ENCODE measurements at regions not wholly inside any gene's neighbourhood (a gene's known extent, or its start where the extent isn't known, plus 50 kb on each side); places are given as distances from the start of the nearest gene placed in this dataset.

- H4K20me1 ChIP-seq (replicated peaks; ENCODE audit: insufficient read depth), result no peaks in the 10 kb centered on the region
- no peaks in the 10 kb centered on the region for H3K79me2 ChIP-seq (replicated peaks; ENCODE audit: insufficient read depth)
- Mint-ChIP-seq H3K27me3 (ENCODE audit: insufficient read depth, low read depth, poor library complexity) (no peaks in the 10 kb centered on the region), H3K27ac (no peak overlapping the region), H3K4me1 (peaks cover 3% of the 10 kb centered on the region; the same call in 2 of the 3 replicates), H3K9me3 (no peaks in the 10 kb centered on the region), H3K4me3 (no peak overlapping the region), H3K36me3 (ENCODE audit: low read depth) (no peaks in the 10 kb centered on the region)
- ATAC-seq (no peak), DNase-seq (ENCODE audit: low spot score) (no peak)
- H3F3A ChIP-seq (replicated peaks; ENCODE audit: low read depth), result no peaks in the 10 kb centered on the region
- H3K4me1 ChIP-seq (ENCODE audit: insufficient read depth), result no peaks in the 10 kb centered on the region; the same call in 1 of the 2 replicates
- no peak overlapping the region for H3K27ac ChIP-seq (ENCODE audit: low read depth)
- no peak overlapping the region for H3K4me3 ChIP-seq
- H3K27me3 ChIP-seq (ENCODE audit: insufficient read depth), result no peaks in the 10 kb centered on the region
- H3K4me2 ChIP-seq, result no peak overlapping the region
- H3K9me2 ChIP-seq (ENCODE audit: insufficient read depth), result no peaks in the 10 kb centered on the region
- TF ChIP-seq EZH2phosphoT487 (IDR thresholded peaks at IDR 0.05; ENCODE audit: unreplicated experiment) (no peak), CREB1 (CRISPR knock-in tag; IDR thresholded peaks at IDR 0.05; ENCODE audit: low read depth) (no peak), ZNF114 (CRISPR knock-in tag; IDR thresholded peaks at IDR 0.05) (no peak), ZNF331 (CRISPR knock-in tag; IDR thresholded peaks at IDR 0.05; ENCODE audit: low read depth) (no peak), EZH2 (IDR thresholded peaks at IDR 0.05; ENCODE audit: low read depth, unreplicated experiment) (no peak)
- TF ChIP-seq, protein P1, sequence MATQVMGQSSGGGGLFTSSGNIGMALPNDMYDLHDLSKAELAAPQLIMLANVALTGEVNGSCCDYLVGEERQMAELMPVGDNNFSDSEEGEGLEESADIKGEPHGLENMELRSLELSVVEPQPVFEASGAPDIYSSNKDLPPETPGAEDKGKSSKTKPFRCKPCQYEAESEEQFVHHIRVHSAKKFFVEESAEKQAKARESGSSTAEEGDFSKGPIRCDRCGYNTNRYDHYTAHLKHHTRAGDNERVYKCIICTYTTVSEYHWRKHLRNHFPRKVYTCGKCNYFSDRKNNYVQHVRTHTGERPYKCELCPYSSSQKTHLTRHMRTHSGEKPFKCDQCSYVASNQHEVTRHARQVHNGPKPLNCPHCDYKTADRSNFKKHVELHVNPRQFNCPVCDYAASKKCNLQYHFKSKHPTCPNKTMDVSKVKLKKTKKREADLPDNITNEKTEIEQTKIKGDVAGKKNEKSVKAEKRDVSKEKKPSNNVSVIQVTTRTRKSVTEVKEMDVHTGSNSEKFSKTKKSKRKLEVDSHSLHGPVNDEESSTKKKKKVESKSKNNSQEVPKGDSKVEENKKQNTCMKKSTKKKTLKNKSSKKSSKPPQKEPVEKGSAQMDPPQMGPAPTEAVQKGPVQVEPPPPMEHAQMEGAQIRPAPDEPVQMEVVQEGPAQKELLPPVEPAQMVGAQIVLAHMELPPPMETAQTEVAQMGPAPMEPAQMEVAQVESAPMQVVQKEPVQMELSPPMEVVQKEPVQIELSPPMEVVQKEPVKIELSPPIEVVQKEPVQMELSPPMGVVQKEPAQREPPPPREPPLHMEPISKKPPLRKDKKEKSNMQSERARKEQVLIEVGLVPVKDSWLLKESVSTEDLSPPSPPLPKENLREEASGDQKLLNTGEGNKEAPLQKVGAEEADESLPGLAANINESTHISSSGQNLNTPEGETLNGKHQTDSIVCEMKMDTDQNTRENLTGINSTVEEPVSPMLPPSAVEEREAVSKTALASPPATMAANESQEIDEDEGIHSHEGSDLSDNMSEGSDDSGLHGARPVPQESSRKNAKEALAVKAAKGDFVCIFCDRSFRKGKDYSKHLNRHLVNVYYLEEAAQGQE (IDR thresholded peaks at IDR 0.05; ENCODE audit: unreplicated experiment), result no peak
- H3K36me3 ChIP-seq (ENCODE audit: insufficient read depth), result no peaks in the 10 kb centered on the region
- H2AFZ ChIP-seq, result no peak overlapping the region
These were observed 555.2 kb downstream of the COL12A1 start for GRCh38 chr6:74650668-74651067.

DNA sequence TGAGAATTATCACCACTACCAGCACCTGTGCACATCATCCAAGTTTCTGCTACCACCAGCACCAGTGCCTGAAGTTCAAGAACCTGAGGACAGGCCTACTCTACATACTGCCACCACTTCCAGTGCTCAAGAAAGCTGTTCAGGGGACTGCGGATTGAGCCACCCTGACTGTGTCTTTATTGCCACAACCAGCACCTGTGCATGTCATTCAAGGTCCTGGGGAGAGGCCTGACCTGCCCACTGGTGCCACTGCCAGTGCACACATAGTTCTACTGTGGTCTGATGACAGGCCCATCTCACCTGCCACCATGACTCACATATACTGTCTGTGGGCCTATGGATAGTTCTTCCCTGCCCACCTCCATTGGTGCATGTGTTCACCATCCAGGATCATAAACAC, 559.4 kb downstream of the COL12A1 start:
- Histone ChIP-seq H2AFZ (no peak overlapping the region), H3K9me2 (ENCODE audit: insufficient read depth) (no peaks in the 10 kb centered on the region), H3F3A (replicated peaks; ENCODE audit: low read depth) (no peaks in the 10 kb centered on the region), H4K20me1 (replicated peaks; ENCODE audit: insufficient read depth) (no peaks in the 10 kb centered on the region), H3K4me3 (no peak overlapping the region), H3K36me3 (ENCODE audit: insufficient read depth) (no peaks in the 10 kb centered on the region), H3K4me1 (ENCODE audit: insufficient read depth) (peaks cover 9% of the 10 kb centered on the region; the same call in 1 of the 2 replicates), H3K79me2 (replicated peaks; ENCODE audit: insufficient read depth) (no peaks in the 10 kb centered on the region), H3K27me3 (ENCODE audit: insufficient read depth) (no peaks in the 10 kb centered on the region), H3K27ac (ENCODE audit: low read depth) (no peak overlapping the region), H3K4me2 (no peak overlapping the region)
- DNase-seq (ENCODE audit: low spot score) (no peak), ATAC-seq (no peak)
- no peak overlapping the region for H3K4me3 Mint-ChIP-seq
- H3K9me3 Mint-ChIP-seq, result no peaks in the 10 kb centered on the region
- H3K27me3 Mint-ChIP-seq (ENCODE audit: insufficient read depth, low read depth, poor library complexity), result no peaks in the 10 kb centered on the region
- peaks cover 11% of the 10 kb centered on the region; the same call in 2 of the 3 replicates for H3K4me1 Mint-ChIP-seq
- no peak overlapping the region for H3K27ac Mint-ChIP-seq
- no peaks in the 10 kb centered on the region for H3K36me3 Mint-ChIP-seq (ENCODE audit: low read depth)
- TF ChIP-seq CTCF (conservative IDR thresholded peaks at IDR 0.05; ENCODE audit: low read depth in 2 of 2) (no peak), ZNF331 (CRISPR knock-in tag; IDR thresholded peaks at IDR 0.05; ENCODE audit: low read depth) (no peak), NANOG (IDR thresholded peaks at IDR 0.05; ENCODE audit: borderline replicate concordance) (no peak), JUNB (IDR thresholded peaks at IDR 0.05; ENCODE audit: unreplicated experiment) (no peak), CREB1 (CRISPR knock-in tag; IDR thresholded peaks at IDR 0.05; ENCODE audit: low read depth) (no peak), STAT1 (IDR thresholded peaks at IDR 0.05; ENCODE audit: unreplicated experiment) (no peak), EZH2phosphoT487 (IDR thresholded peaks at IDR 0.05; ENCODE audit: unreplicated experiment) (no peak)
- TF ChIP-seq, protein P2, sequence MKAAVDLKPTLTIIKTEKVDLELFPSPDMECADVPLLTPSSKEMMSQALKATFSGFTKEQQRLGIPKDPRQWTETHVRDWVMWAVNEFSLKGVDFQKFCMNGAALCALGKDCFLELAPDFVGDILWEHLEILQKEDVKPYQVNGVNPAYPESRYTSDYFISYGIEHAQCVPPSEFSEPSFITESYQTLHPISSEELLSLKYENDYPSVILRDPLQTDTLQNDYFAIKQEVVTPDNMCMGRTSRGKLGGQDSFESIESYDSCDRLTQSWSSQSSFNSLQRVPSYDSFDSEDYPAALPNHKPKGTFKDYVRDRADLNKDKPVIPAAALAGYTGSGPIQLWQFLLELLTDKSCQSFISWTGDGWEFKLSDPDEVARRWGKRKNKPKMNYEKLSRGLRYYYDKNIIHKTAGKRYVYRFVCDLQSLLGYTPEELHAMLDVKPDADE (IDR thresholded peaks at IDR 0.05), result no peak

Measured in GM23338 (cell line).